DND-41 (cell line): ENCODE measurements at regions not wholly inside any gene's neighbourhood (a gene's known extent, or its start where the extent isn't known, plus 50 kb on each side); places are given as distances from the start of the nearest gene placed in this dataset.

ENCODE experiments used
- CTCF ChIP-seq: IDR thresholded peaks from 2 replicates; pipeline ENCODE4 v1.5.1; 2012; ENCODE audit warnings: borderline replicate concordance, low read length, moderate library complexity, mild to moderate bottlenecking; ENCODE audit not compliant: poor library complexity, severe bottlenecking; ENCODE audit errors: extremely low read depth
- EZH2 ChIP-seq: IDR thresholded peaks from 3 replicates; pipeline ENCODE4 v1.6.1; 2012; ENCODE audit warnings: borderline replicate concordance, low read depth, mild to moderate bottlenecking, moderate library complexity, low read length, inconsistent platforms; ENCODE audit not compliant: severe bottlenecking

GRCh38 chr5:7066471-7067235, 329.3 kb upstream of the ADCY2 start:
- TF ChIP-seq EZH2 = no peak
- TF ChIP-seq CTCF = no peak
